CD4-positive, CD25-positive, alpha-beta regulatory T cell (primary cell): ENCODE measurements at regions not wholly inside any gene's neighbourhood (a gene's known extent, or its start where the extent isn't known, plus 50 kb on each side); places are given as distances from the start of the nearest gene placed in this dataset.
"Not testable (repeated sequence)": the region's sequence is repeated elsewhere in the genome, so short reads cannot be mapped to it uniquely, and the experiment has no call there.

Source experiments
- ATAC-seq, 2 donors: fragments of 150-1000 bp; cut with Tn5 transposase; one replicate each; pipeline ENCODE4 v1.10.0; 2021; ENCODE audit warnings: low read depth in 2 of 2, moderate number of reproducible peaks in 2 of 2, moderate library complexity in 1 of 2
- DNase-seq, 3 donors: peaks; one replicate each; pipeline versions ENCODE4 v3.0.0 to v3.0.0-alpha.2; 2012 to 2022; ENCODE audit warnings: mixed read lengths in 1 of 3
- H3K27ac ChIP-seq: one replicate; pipeline ENCODE4 v1.7.0; 2013; ENCODE audit warnings: mild to moderate bottlenecking, low read length; ENCODE audit not compliant: insufficient read depth, poor library complexity, severe bottlenecking
- H3K27me3 ChIP-seq: one replicate; pipeline ENCODE4 v1.7.0; 2013; ENCODE audit warnings: low read length; ENCODE audit not compliant: control insufficient read depth, insufficient read depth
- H3K36me3 ChIP-seq: one replicate; pipeline ENCODE4 v1.7.0; 2013; ENCODE audit warnings: mild to moderate bottlenecking, low read length, moderate library complexity; ENCODE audit not compliant: control insufficient read depth, insufficient read depth
- H3K4me1 ChIP-seq: 2 replicates; pipeline ENCODE4 v1.7.0; 2013; ENCODE audit warnings: mild to moderate bottlenecking, low read length; ENCODE audit not compliant: insufficient read depth, control insufficient read depth, poor library complexity, severe bottlenecking
- H3K4me3 ChIP-seq: one replicate; pipeline ENCODE4 v1.7.0; 2013; ENCODE audit warnings: low read depth, mild to moderate bottlenecking, low read length, moderate library complexity
- H3K9me3 ChIP-seq, 2 experiments: 1 replicate in 1 of 2; 2 replicates in 1 of 2; pipeline ENCODE4 v1.7.0; 2013; ENCODE audit warnings: low read length in 2 of 2, mild to moderate bottlenecking in 1 of 2, moderate library complexity in 1 of 2; ENCODE audit not compliant: control insufficient read depth in 2 of 2
- H3K27ac Mint-ChIP-seq, 3 donors: one replicate each; pipeline ENCODE4 v1.8.0; 2020 to 2022; ENCODE audit warnings: mild to moderate bottlenecking in 3 of 3, mixed read lengths in 3 of 3, moderate library complexity in 2 of 3
- H3K27me3 Mint-ChIP-seq: one replicate; pipeline ENCODE4 v1.8.0; 2022; ENCODE audit warnings: mild to moderate bottlenecking, mixed read lengths
- H3K36me3 Mint-ChIP-seq: one replicate; pipeline ENCODE4 v1.8.0; 2020; ENCODE audit warnings: mixed read lengths
- H3K4me1 Mint-ChIP-seq, 4 donors: one replicate each; pipeline ENCODE4 v1.8.0; 2020 to 2022; ENCODE audit warnings: mixed read lengths in 4 of 4, mild to moderate bottlenecking in 1 of 4
- H3K4me3 Mint-ChIP-seq, 4 donors: one replicate each; pipeline ENCODE4 v1.8.0; 2020 to 2022; ENCODE audit warnings: mild to moderate bottlenecking in 4 of 4, mixed read lengths in 4 of 4, moderate library complexity in 3 of 4
- H3K9me3 Mint-ChIP-seq, 7 donors: one replicate each; pipeline ENCODE4 v1.8.0; 2020 to 2022; ENCODE audit warnings: mixed read lengths in 7 of 7, mild to moderate bottlenecking in 3 of 7, moderate library complexity in 2 of 7

DNA sequence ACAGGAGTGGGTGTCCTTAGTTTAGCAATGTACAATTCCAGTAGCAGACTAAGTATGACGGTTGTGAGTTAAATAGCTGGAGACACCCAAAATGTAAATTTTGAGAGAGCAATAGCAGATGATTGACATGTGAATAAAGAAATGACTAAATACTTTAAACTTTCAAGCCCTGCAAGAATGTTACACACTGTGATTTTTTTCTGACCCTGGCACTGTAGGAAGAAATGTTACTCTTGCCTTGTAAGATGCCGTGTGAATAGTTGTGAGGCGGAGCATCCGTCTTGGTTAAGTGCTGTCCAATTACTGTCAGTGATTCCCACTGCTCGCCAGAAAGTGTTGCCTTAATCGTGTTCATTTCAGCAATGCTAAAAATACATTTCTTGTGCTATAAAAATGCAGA is 1248.1 kb downstream of the RAPGEF2 start:
- Mint-ChIP-seq H3K9me3 (peaks cover 0 to 12% (median 3%) of the 10 kb centered on the region in 7 donors), H3K4me3 (no peak overlapping the region), H3K27ac (no peak overlapping the region), H3K36me3 (no peaks in the 10 kb centered on the region), H3K27me3 (no peaks in the 10 kb centered on the region), H3K4me1 (no peaks in the 10 kb centered on the region)
- Histone ChIP-seq H3K36me3 (no peaks in the 10 kb centered on the region), H3K4me1 (no peaks in the 10 kb centered on the region), H3K27ac (no peak overlapping the region), H3K9me3 (no peaks in the 10 kb centered on the region), H3K4me3 (no peak overlapping the region), H3K27me3 (no peaks in the 10 kb centered on the region)
- no peak for ATAC-seq
- no peak for DNase-seq

DNA sequence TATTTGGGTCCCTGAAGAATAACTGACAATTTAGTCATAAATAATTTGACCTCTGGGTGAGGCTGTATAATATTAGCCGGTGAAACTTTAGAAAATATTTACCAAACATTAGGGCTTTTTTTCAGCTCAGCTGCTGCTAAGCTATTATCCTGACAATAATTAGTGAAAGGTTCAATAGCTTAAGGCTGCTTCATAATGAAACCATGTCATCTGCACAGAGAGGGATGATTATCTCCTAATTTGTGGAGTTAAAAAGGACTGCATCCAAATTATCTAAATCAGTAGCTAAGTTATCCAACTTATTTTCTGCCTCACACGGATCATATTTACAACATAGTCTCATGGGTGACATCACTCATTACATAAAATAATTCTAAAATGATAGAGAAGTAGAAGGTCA is 1249.8 kb downstream of the RAPGEF2 start:
- Mint-ChIP-seq H3K4me1 (no peaks in the 10 kb centered on the region), H3K36me3 (no peaks in the 10 kb centered on the region), H3K27ac (no peak overlapping the region), H3K27me3 (no peaks in the 10 kb centered on the region), H3K9me3 (peaks cover 0 to 12% (median 3%) of the 10 kb centered on the region in 7 donors), H3K4me3 (no peak overlapping the region)
- no peaks in the 10 kb centered on the region for H3K4me1 ChIP-seq
- no peak for DNase-seq
- no peak overlapping the region for H3K27ac ChIP-seq
- no peaks in the 10 kb centered on the region for H3K27me3 ChIP-seq
- H3K4me3 ChIP-seq = no peak overlapping the region
- H3K36me3 ChIP-seq = no peaks in the 10 kb centered on the region
- no peaks in the 10 kb centered on the region for H3K9me3 ChIP-seq
- ATAC-seq = no peak

DNA sequence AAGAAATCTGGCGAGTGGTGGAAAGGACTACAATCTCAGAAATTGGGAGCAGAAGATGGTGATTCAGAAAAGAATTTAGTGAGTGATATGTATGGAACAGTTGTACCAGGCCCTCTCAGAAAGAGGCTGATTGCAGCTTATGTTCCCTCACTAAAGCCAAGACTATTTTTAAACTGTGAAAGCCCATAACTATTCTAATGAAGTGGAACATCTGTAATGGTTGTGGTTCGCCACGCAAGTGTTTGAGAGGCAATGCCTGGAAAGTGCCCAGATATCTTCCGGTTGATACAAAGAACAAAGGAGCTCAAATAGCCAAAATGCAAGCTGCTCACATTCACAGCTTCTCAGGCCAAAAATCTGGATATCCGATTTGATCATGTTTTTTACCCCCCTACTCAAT is 1250.7 kb downstream of the RAPGEF2 start:
- Mint-ChIP-seq H3K9me3 (peaks cover 0 to 10% (median 3%) of the 10 kb centered on the region in 7 donors), H3K27me3 (no peaks in the 10 kb centered on the region), H3K4me1 (no peaks in the 10 kb centered on the region), H3K27ac (no peak overlapping the region), H3K4me3 (no peak overlapping the region), H3K36me3 (no peaks in the 10 kb centered on the region)
- Histone ChIP-seq H3K27me3 (no peaks in the 10 kb centered on the region), H3K4me3 (no peak overlapping the region), H3K27ac (no peak overlapping the region), H3K4me1 (no peaks in the 10 kb centered on the region), H3K36me3 (no peaks in the 10 kb centered on the region), H3K9me3 (no peaks in the 10 kb centered on the region)
- ATAC-seq = no peak
- DNase-seq = no peak

GRCh38 chr4:160362478-160362877 is 1259.6 kb downstream of the RAPGEF2 start:
- H3K27ac Mint-ChIP-seq = no peak overlapping the region
- ATAC-seq = no peak
- H3K4me1 ChIP-seq = no peaks in the 10 kb centered on the region
- H3K4me3 ChIP-seq = no peak overlapping the region
- DNase-seq = no peak
- no peaks in the 10 kb centered on the region for H3K27me3 ChIP-seq
- no peaks in the 10 kb centered on the region for H3K36me3 Mint-ChIP-seq
- H3K27ac ChIP-seq = no peak overlapping the region
- H3K36me3 ChIP-seq = no peaks in the 10 kb centered on the region
- H3K4me1 Mint-ChIP-seq = no peaks in the 10 kb centered on the region
- no peak overlapping the region for H3K4me3 Mint-ChIP-seq
- H3K9me3 Mint-ChIP-seq = peaks cover 3 to 16% (median 6%) of the 10 kb centered on the region in 7 donors
- no peaks in the 10 kb centered on the region for H3K27me3 Mint-ChIP-seq
- peaks cover 0 to 8% of the 10 kb centered on the region in 2 experiments for H3K9me3 ChIP-seq

GRCh38 chr4:160364217-160364616 is 1261.3 kb downstream of the RAPGEF2 start:
- no peaks in the 10 kb centered on the region for H3K27me3 Mint-ChIP-seq
- no peaks in the 10 kb centered on the region for H3K36me3 Mint-ChIP-seq
- Histone ChIP-seq H3K36me3 (no peaks in the 10 kb centered on the region), H3K4me1 (no peaks in the 10 kb centered on the region), H3K4me3 (no peak overlapping the region), H3K27me3 (no peaks in the 10 kb centered on the region), H3K27ac (no peak overlapping the region), H3K9me3 (peaks cover 0 to 8% of the 10 kb centered on the region in 2 experiments)
- ATAC-seq (no peak), DNase-seq (no peak)
- H3K4me3 Mint-ChIP-seq = no peak overlapping the region
- H3K27ac Mint-ChIP-seq = no peak overlapping the region
- H3K9me3 Mint-ChIP-seq = peaks cover 4 to 17% (median 6%) of the 10 kb centered on the region in 7 donors
- no peaks in the 10 kb centered on the region for H3K4me1 Mint-ChIP-seq

DNA sequence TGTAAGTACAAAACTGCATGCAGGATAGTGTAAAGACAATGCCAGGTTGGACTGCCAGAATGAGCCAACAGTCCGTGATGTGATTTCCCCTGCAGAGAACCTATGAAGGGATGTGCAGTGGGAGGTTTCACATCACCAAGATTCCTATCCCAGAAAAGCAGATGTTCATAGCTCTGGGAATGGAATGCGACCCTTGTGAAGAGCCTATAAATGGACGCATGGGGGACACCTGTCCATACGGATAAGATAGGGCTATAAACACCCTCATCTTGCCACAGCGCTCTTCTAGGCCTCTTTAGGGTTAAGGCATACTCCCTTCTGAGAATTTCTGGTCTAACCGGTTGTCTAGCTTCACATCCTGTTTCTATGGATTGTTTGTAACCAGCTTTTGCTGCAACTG is 1261.8 kb downstream of the RAPGEF2 start:
- H3K4me1 ChIP-seq, ATAC-seq, H3K27me3 ChIP-seq, H3K27ac Mint-ChIP-seq, H3K9me3 ChIP-seq, H3K4me3 ChIP-seq, H3K36me3 ChIP-seq, DNase-seq, H3K36me3 Mint-ChIP-seq, H3K4me3 Mint-ChIP-seq, H3K4me1 Mint-ChIP-seq, H3K27ac ChIP-seq, H3K27me3 Mint-ChIP-seq: not testable (repeated sequence)
- H3K9me3 Mint-ChIP-seq = peaks cover 4 to 19% (median 7%) of the 10 kb centered on the region in 7 donors

- not testable (repeated sequence) for H3K27ac ChIP-seq, H3K9me3 ChIP-seq, H3K4me3 ChIP-seq, H3K4me3 Mint-ChIP-seq, H3K4me1 ChIP-seq, H3K27ac Mint-ChIP-seq, H3K27me3 Mint-ChIP-seq, DNase-seq, ATAC-seq, H3K36me3 ChIP-seq, H3K36me3 Mint-ChIP-seq, H3K27me3 ChIP-seq, H3K4me1 Mint-ChIP-seq
- H3K9me3 Mint-ChIP-seq = peaks cover 4 to 25% (median 8%) of the 10 kb centered on the region in 7 donors
Observed at GRCh38 chr4:160365383-160365782, 1262.5 kb downstream of the RAPGEF2 start.

GRCh38 chr4:160370046-160370445 is 1267.2 kb downstream of the RAPGEF2 start:
- Mint-ChIP-seq H3K27me3 (no peaks in the 10 kb centered on the region), H3K9me3 (peaks cover 2 to 13% (median 4%) of the 10 kb centered on the region in 7 donors)
- ATAC-seq = no peak

More at GRCh38 chr4:160370046-160370445, 1267.2 kb downstream of the RAPGEF2 start:
- Mint-ChIP-seq H3K4me3 (no peak overlapping the region), H3K4me1 (no peaks in the 10 kb centered on the region), H3K36me3 (no peaks in the 10 kb centered on the region), H3K27ac (no peak overlapping the region)
- Histone ChIP-seq H3K4me1 (no peaks in the 10 kb centered on the region), H3K4me3 (no peak overlapping the region), H3K27me3 (no peaks in the 10 kb centered on the region), H3K27ac (no peak overlapping the region), H3K9me3 (no peaks in the 10 kb centered on the region), H3K36me3 (no peaks in the 10 kb centered on the region)
- no peak for DNase-seq
